HG03520 (cell line): ENCODE measurements at regions not wholly inside any gene's neighbourhood (a gene's known extent, or its start where the extent isn't known, plus 50 kb on each side); places are given as distances from the start of the nearest gene placed in this dataset.
A peak's percentile ranks its signal among the peaks of the same experiment; 100 is the strongest.

Source experiments
- ATAC-seq: cut with Tn5 transposase; IDR thresholded peaks from one replicate; pipeline ENCODE4 v1.9.1; 2021; ENCODE audit warnings: mild to moderate bottlenecking, moderate library complexity; ENCODE audit not compliant: unreplicated experiment

DNA sequence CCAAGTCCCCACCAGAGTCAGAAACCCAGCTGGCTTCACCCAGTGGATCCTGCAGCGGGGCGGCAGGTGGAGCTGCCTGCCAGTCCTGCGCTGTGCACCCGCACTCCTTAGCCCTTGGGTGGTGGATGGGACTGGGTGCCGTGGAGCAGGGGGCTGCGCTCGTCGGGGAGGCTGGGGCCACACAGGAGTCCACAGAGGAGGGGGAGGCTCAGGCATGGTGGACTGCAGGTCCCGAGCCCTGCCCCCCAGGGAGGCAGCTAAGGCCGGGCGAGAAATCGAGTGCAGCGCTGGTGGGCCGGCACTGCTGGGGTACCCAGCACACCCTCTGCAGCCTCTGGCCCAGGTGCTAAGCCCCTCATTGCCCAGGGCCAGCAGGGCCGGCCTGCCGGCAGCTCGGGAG, 144.6 kb upstream of the MGAT5 start:
- no peak for ATAC-seq

DNA sequence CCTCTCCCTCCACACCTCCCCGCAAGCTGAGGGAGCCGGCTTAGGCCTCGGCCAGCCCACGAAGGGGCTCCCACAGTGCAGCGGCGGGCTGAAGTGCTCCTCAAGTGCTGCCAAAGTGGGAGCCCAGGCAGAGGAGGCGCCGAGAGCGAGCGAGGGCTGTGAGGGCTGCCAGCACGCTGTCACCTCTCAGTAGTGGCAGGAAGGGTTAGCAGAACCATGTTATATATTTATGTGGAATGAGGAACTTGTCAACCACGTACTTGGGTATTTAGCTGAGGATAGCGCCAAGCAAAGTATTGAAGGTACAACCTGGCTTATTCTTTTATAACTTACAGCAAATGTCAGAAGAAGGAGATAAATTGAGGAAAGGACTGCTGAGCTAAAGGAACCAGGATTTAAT, 144.1 kb upstream of the MGAT5 start:
- no peak for ATAC-seq

DNA sequence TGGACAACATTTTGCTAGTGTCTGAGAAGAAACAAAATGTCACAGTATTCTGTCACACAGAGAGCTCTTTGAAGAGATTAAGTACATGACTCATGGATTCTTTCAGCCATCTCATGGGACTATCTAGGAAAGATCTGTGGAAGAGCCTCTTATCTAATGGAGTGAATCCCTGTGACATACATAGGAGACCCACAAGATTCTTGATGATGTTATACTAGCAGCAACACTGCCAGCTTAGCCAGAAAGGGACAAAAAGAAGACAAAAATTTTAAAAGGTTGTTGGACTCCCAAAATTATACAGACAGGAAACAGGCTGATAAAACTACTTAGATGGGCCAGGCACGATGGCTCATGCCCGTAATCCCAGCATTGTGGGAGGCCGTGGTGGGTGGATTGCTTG, 143.3 kb upstream of the MGAT5 start:
- no peak for ATAC-seq

DNA sequence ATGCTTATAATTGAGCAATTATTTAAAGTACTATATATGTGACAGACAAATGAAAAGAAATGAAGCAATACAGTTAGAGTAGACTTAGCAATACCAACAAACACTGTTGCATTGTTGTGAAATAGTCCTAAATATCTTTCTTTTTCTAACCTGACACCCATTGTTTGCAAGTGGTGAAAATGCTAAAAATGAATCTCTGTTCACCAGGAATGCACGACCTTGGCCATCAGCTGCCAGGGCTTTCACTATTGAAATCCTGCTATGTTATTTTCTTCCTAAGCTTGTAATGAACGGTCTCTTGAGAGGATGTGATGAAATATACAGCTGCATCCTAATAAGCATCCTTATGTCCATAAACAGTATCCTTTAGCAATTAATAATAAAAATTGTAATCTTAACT, 136.2 kb upstream of the MGAT5 start:
- ATAC-seq, result no peak

DNA sequence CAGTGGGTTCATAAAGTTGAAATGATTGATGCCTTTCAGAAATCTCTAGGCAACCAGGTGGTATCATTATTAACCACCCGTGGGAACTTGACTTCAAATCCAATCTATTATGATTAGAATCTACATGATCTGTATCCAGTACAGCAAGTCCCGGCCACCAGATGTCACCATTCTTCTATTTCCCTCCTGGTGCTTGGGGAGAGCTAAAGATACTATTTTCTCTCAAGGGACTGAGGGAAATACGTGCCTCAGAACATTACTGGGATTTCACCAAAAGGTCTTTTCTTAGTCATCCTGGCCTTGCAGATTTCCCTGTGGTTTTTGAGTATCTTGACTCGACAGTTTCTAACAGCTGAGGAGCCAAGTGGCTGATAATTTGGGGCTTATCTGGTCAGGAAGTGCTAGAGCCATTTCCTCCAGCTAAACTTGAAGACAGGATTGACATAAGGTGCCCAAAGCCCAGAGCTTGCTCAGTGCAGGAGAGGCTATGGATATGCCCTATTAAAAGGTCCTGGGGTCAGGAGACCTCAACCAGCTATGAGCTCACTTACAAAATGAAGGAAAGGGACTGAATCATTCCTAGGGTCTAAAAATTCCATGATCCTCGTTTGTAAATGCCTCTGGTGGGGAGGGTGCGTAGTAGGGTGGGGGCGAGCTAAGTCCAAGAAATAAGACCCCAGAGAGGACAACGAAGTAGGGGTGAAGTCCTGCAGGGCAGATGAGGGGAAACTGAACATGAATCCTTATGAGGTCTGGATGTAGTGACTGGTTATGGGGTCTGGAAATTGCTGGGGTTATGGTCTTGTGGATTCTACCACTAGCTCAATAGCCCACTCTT, 135.4 kb upstream of the MGAT5 start:
- ATAC-seq, result peak; percentile 41

DNA sequence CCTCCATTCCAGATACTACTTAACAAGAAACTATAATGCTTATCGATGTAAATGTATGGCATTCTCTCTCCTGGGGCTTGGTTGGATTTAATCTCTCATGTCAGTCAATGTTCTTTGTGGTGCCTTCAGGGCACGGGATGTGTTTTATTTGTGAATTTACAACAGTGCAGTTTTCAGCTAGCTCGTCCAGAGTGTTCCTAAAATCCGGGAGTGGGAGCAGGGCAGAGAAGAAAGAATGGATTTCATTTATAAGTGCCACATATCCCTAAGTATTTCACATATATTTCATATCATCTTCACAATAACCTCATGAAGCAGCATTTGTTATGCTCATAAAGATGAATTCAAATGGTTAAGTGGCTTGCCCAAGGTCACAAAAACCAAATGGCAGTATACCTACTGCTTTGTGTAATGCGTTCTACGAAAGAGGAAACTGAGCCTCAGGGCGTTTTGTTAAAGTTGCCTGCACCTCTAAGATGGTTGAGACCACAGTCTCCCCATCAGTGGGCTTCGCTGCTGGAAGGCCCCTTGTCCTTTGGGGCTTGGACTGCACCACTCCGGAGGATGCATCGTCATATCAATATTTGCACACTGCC, 134.7 kb upstream of the MGAT5 start:
- ATAC-seq, result peak; percentile 4

DNA sequence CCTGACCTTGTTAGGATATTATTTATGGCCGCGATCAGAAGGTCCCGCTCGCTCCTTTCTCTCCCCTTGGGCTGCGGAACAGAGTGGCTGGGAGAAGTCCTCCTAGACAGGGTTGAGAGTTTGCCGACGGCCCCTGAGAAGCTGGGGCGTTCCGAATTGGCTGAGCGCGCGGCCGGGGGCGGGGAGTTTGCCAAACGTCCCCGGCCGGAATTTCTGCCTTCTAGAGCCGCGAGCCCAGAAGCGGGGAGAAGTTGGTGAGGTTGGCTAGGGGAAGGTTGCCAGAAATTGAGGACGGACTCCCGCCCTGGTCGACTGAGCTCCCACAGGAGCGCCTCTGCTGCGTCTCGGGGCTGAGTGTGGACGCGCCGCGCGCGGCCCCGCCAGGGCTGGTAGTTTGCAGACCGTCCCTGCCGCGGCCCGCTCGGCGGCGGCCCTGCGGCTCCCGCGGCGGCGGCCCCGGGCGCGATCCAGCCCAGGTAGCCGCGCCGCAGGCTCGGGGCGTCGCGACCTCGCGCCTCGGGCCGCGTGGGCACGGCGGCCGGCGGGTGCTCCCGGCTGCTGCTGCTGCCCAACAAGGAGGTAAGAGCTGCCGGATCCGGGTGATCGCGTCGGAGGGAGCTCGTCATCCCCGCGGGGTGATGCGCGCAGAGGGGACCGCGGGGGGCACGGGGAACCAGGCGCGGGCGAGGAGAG, 134.0 kb upstream of the MGAT5 start:
- peak; percentile 52 for ATAC-seq

DNA sequence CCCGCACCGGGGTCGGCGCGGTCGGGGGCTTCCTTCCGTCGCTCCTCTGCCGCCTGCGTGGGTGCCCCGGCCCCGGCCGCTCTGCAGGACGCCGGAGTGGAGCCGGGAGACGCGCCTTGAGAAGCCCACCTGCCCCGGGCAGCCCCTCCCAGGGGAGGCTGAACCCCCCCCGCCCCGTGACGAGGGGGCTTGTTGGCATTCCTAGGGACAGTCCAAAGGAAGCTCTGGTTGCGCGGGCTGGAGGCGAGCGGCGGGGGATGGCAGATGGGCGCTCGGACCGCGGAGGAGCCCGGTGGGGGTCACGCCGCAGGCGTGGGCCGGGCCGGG, 133.5 kb upstream of the MGAT5 start:
- ATAC-seq, result no peak

DNA sequence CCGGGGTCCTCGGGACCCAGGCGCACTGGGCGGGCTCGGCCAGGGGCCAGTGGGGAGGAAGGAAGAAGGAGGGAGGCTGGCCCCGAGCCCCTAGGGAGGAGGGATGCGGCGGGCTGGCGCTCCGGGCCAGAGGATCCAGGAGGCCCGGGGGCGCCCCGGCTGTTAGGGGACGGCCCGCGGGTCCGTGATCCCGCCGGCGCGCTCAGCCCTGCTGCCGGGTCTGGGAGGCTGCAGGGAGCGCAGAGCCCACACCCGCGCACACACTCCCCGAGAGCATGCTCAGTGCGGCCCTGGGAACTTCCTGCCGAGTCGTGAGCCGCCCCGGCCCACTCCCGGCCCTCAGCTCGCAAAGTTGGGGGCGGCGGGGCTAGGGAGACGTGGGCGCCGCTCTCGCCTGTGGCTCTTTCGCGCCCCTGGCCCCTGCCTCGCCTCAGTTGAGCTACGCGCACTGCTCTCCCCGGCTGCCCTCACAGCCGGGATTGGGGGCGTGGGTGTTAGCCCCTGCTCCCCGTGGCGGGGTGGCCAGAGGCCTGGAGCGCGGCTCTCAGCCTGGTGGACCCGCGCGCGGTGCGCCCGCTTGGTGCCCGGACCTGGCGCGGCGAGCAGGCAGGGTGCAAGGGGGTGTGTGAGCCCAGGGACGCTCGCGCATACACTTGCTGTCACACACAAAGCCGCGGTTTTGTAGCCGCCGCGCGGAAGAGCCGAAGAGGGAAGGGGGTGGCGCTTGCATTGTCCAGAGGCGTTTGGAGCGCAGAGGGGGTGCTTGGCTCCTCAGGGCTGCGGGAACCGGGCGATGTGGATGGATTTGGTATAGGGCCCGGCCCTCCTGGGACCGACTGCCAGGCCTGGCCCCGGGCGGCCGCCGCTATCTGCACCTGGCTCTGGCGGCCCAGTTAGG, 132.9 kb upstream of the MGAT5 start:
- peak; percentile 40 for ATAC-seq

DNA sequence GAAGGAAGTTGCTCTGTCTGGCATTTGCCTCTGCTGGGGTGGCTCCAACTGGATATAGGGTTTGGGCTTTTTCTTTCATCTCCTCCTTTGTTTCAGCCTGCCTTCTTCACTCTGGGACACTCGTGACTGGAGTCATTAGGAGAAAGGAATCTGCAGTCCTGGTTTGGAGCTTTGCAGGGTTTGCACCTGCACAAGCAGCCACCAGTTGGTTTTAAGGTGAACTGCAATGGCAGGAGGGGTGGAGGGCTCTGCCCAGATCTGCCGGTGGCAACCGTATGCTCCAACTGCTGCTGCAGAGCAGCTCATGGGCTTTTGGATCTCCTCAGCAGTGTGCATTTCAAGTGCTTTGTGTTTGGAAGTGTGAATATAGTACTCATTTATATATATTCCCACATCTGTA, 131.3 kb upstream of the MGAT5 start:
- ATAC-seq, result no peak

DNA sequence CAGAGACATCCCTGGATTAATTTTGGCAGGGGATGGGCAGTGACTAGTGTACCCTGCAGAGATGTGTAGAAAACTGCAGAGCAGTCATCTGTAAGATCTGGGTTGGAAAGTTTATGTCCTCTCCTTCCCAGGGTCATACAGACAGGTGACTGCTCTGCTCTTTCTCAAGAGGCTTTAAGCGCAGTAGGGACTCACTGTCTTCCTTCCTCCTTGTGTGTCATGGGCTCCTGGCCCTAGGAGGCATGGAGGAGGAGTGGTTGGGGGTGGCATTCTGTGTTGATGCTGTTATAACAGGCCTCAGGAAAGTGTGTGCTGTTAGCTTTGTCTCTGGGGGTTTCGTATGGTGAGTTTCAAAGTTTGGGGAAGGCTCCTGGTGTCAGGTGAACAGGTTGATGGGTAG, 130.5 kb upstream of the MGAT5 start:
- ATAC-seq, result no peak

DNA sequence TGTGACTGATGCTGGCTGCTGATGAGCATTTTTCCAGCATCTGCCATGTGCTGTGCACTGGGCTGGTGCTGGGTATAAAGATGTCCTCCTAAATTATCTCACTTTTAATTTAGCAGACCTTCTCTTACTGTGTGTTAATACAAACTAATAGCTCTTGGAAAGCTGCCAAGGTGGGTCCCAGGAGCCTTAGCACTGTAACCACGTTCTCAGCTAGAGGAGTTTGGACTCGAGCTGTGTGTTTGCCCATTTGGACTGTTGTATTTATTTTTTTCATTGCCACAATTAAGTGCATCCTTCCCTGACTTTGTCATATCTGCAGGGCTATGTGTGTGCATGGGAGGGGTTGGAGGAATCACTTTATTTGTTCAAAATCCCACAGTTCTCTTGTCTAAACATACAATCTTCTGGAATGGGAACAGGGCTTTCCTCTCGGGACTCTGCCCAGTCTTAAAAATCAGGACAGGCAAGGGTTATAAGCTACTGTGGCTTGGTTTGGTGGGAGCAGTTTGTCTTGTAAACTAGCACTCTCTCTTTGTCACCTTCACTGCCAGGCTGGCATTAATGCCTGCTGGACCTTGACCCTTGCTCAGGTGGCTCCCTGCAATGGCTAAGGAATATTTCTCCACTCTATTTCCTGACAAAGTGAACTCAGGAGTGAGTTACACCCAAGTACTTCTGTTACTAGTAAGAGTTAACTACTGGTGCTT, 129.7 kb upstream of the MGAT5 start:
- no peak for ATAC-seq

DNA sequence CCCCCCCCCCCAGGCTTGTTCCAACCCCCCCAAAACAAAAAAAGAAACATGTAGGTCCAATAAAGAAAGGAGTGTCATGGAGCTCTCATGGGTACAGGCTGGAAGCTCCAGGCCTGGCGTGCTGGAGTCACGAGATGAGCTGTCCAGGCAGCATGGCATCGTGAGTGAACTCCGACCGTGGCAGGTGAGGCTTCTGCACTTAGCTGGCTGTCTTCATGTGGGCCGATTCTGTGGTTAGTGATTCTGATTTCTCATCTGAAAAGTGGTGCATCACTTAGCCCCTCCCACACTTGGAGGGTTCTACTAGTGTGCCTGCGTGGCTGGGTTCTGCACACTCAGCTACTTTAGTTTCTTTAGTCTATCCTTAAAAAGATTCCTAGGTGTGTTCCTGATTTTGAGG, 126.4 kb upstream of the MGAT5 start:
- ATAC-seq, result peak; percentile 59

DNA sequence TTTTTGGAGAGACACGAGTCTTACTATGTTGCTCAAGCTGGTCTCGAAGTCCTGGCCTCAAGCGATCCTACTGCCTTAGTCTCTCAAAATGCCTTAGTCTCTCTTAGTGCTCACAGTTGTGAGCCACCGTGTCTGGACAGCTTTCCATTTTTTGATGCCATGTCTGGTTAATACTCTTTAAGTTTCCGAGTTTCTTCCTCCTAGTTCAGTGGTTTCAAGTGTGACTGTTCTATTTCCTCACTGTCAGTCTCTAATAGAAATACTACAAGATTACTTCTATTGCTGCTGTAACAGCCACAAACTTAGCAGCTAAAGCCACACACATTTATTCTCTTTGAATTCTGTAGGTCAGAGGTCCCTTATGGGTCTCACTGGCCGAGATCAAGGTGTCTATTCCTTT, 125.1 kb upstream of the MGAT5 start:
- no peak for ATAC-seq

DNA sequence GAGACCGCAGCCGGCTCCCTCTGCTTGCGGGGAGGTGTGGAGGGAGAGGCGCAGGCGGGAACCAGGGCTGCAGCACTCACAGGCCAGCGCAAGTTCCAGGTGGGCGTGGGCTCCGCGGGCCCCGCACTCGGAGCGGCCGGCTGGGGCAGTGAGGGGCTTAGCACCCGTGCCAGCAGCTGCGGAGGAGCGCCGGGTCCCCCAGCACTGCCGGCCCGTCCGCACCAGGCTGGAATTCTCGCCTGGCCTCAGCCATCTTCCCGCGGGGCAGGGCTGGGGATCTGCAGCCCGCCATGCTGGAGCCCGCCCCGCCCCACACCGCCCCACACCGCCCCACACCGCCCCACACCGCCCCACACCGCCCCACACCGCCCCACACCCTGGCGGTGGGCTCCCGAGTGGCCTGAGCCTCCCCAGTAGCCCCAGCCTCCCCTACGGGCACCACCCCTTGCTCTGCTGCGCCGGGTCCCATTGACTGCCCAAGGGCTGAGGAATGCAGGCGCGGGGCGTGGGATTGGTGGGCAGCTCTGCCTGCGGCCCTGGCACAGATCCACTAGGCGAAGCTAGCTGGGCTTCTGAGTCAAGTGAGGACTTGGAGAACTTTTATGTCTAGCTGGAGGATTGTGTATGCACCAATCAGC, 123.9 kb upstream of the MGAT5 start:
- ATAC-seq, result no peak

DNA sequence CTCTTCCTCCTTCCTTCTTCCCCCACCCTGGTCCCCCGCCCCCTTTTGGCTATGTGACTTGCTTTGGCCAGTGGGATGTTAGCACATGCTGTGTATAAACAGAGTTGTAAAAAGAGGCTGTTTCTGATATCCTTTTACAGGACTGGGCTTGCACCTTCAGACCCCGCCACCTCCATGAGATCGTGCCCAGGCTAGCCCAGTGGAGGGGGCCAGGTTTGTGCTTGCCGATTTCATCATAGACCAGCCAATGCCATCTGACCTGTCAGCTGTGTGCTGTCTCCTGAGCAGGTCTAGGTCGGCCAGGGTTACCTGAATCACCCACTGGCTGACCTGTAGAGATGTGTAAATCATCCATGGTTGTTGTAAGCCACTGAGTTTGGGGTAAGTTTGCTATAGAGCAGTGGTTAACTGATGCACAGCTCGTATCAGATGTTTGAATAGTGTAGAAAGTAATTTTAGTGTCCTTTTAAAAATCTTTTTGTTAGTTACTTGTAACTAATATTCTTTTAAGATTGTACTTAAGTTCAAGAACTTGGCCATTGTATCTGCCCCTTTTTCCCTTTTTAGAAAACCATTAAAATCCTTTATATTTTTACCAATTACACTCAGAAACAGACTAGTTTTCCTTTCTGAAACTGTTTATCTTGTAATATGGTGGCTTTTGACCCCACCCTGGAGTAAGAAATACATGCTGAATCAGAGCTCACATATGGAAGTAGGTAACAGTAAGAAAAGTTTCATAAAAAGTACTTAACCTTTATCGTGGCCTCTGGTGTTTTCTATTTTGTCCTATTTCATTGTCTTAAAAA, 122.0 kb upstream of the MGAT5 start:
- no peak for ATAC-seq

DNA sequence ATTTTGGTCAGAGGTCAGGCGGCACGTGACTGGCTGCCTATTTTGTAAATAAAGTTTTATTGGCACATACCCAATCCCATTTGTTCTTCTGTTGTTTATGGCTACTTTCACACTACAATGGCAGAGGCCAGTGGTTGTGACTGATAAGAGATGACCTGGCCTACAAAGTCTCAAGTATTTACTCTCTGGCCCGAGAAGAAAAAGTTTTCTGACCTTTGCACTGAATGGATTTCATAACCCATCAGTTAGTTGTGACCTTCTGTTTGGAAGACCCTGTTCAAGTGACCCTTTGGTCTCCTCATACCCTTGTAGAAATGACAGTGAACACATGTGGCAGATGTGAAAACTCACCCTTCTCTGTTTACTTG, 121.4 kb upstream of the MGAT5 start:
- ATAC-seq, result no peak

DNA sequence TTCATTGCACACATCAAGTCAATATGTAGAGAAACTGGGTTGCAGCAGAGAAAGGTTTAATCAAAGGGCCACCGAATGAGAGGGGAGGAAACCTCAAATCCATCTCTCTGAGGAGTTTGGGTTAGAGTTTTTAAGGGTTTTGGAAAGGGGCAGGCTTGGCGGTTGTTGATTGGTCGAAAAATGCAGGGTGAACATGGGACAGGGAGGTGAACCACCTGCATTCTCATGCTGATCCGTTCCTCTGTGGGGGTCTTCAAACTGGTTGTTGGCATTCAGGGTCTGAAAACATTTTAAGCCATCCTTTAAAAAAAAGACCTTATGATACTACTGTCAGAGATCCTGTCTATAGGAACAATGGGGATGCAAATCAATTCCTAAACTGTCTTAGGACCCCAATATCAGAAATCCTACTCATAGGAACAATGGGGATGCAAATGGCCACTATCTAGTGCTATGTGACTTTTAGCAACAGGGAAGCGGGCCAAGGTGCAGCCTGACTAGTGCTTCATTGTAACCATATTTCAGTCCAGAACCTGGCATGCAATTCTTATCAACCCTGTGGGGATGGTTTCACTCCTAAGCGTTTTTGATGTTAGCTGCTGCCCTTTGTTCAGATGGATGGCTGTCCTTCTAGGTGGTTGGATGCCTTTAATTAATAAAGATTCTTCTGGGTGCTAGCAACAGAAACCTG, 120.1 kb upstream of the MGAT5 start:
- no peak for ATAC-seq

DNA sequence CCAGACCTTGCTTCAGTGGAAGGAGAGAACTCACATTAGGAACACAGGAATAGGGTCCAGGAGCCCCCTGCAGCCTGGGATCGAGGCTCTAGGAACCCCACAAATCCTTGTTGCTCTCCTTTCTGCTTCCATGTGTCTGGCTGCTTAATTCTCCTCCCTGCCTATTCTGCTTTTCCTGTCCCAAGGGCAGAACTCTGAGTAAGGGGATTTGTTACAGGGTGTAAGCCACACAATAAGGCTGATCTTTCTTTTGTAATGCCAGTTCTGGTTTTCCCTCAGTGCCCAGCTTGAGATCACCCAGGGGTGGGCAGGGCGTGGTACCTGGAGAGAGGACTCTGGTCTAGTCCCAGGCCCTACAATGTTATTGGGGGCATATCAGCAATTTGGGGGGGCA, 119.6 kb upstream of the MGAT5 start:
- ATAC-seq, result no peak
